ENCODE measurements at regions not wholly inside any gene's neighbourhood (a gene's known extent, or its start where the extent isn't known, plus 50 kb on each side); places are given as distances from the start of the nearest gene placed in this dataset.

- no peak overlapping the region for H3K27ac Mint-ChIP-seq
- no peaks in the 10 kb centered on the region for H3K9me3 ChIP-seq (replicated peaks in 1 of 2; ENCODE audit: control insufficient read depth in 1 of 2, insufficient read depth in 1 of 2, low read length in 2 of 2)
- no peak overlapping the region for H3K4me3 ChIP-seq (replicated peaks in 1 of 3; ENCODE audit: low read depth in 2 of 3, low read length in 3 of 3)
- H3K4me1 Mint-ChIP-seq = no peaks in the 10 kb centered on the region
- no peaks in the 10 kb centered on the region for H3K36me3 ChIP-seq (replicated peaks in 1 of 2; ENCODE audit: control insufficient read depth in 1 of 2, insufficient read depth in 2 of 2, low read length in 2 of 2)
- no peak overlapping the region for H3K27ac ChIP-seq (ENCODE audit: low read depth in 1 of 2, low read length in 2 of 2)
- H3K9me3 Mint-ChIP-seq = peaks cover 0 to 5% (median 0%) of the 10 kb centered on the region in 7 donors
- no peaks in the 10 kb centered on the region for H3K4me1 ChIP-seq (ENCODE audit: control insufficient read depth in 1 of 2, insufficient read depth in 2 of 2, low read length in 2 of 2)
- no peaks in the 10 kb centered on the region for H3K36me3 Mint-ChIP-seq
- TF ChIP-seq CTCF (IDR thresholded peaks at IDR 0.05) = no peak
- DNase-seq = no peak
- no peaks in the 10 kb centered on the region for H4K20me1 ChIP-seq (ENCODE audit: insufficient read depth, low read length)
- H3K4me3 Mint-ChIP-seq = no peak overlapping the region
- no CpG with 5 or more reads among the region's 3 CpGs for WGBS (ENCODE audit: insufficient coverage)
- no peak overlapping the region for H2AFZ ChIP-seq (ENCODE audit: insufficient read depth, low read depth, low read length, poor library complexity, severe bottlenecking)
- H3K9ac ChIP-seq (ENCODE audit: insufficient read depth, low read length, poor library complexity, severe bottlenecking) = no peak overlapping the region
- H3K27me3 Mint-ChIP-seq (ENCODE audit: low read depth in 3 of 3) = peaks cover 0 to 2% (median 0%) of the 10 kb centered on the region in 3 donors
- H3K27me3 ChIP-seq (ENCODE audit: control insufficient read depth in 2 of 2, insufficient read depth in 2 of 2, low read length in 2 of 2) = no peaks in the 10 kb centered on the region
- no peaks in the 10 kb centered on the region for H3K79me2 ChIP-seq (ENCODE audit: insufficient read depth, low read length)
- intact Hi-C loops (cut with micrococcal nuclease) = no loop called here
- H3K4me2 ChIP-seq (replicated peaks; ENCODE audit: extremely low read depth, low read length, poor library complexity, severe bottlenecking) = no peak overlapping the region
Observed at GRCh38 chr4:117014236-117014635, 71.1 kb downstream of the TRAM1L1 start.

- Histone ChIP-seq H4K20me1 (ENCODE audit: insufficient read depth, low read length) (no peaks in the 10 kb centered on the region), H3K4me3 (replicated peaks in 1 of 3; ENCODE audit: low read depth in 2 of 3, low read length in 3 of 3) (no peak overlapping the region), H3K36me3 (replicated peaks in 1 of 2; ENCODE audit: control insufficient read depth in 1 of 2, insufficient read depth in 2 of 2, low read length in 2 of 2) (no peaks in the 10 kb centered on the region), H3K9ac (ENCODE audit: insufficient read depth, low read length, poor library complexity, severe bottlenecking) (no peak overlapping the region), H3K9me3 (replicated peaks in 1 of 2; ENCODE audit: control insufficient read depth in 1 of 2, insufficient read depth in 1 of 2, low read length in 2 of 2) (no peaks in the 10 kb centered on the region), H3K79me2 (ENCODE audit: insufficient read depth, low read length) (no peaks in the 10 kb centered on the region), H3K4me2 (replicated peaks; ENCODE audit: extremely low read depth, low read length, poor library complexity, severe bottlenecking) (no peak overlapping the region), H3K4me1 (ENCODE audit: control insufficient read depth in 1 of 2, insufficient read depth in 2 of 2, low read length in 2 of 2) (no peaks in the 10 kb centered on the region), H3K27ac (ENCODE audit: low read depth in 1 of 2, low read length in 2 of 2) (no peak overlapping the region), H3K27me3 (ENCODE audit: control insufficient read depth in 2 of 2, insufficient read depth in 2 of 2, low read length in 2 of 2) (no peaks in the 10 kb centered on the region), H2AFZ (ENCODE audit: insufficient read depth, low read depth, low read length, poor library complexity, severe bottlenecking) (no peak overlapping the region)
- H3K27ac Mint-ChIP-seq = no peak overlapping the region
- peaks cover 0 to 2% (median 0%) of the 10 kb centered on the region in 7 donors for H3K9me3 Mint-ChIP-seq
- no peak for TF ChIP-seq CTCF (IDR thresholded peaks at IDR 0.05)
- peaks cover 0 to 2% (median 1%) of the 10 kb centered on the region in 3 donors for H3K27me3 Mint-ChIP-seq (ENCODE audit: low read depth in 3 of 3)
- no peak for DNase-seq
- intact Hi-C loops (cut with micrococcal nuclease) = no loop called here
- H3K4me1 Mint-ChIP-seq = no peaks in the 10 kb centered on the region
- H3K4me3 Mint-ChIP-seq = no peak overlapping the region
- WGBS (ENCODE audit: insufficient coverage) = no CpG with 5 or more reads among the region's 1 CpG
- H3K36me3 Mint-ChIP-seq = no peaks in the 10 kb centered on the region
Observed at GRCh38 chr4:117010671-117011070, 74.7 kb downstream of the TRAM1L1 start.

Measured in CD14-positive monocyte (primary cell).